ENCODE measurements at regions not wholly inside any gene's neighbourhood (a gene's known extent, or its start where the extent isn't known, plus 50 kb on each side); places are given as distances from the start of the nearest gene placed in this dataset.
"Not testable (repeated sequence)": the region's sequence is repeated elsewhere in the genome, so short reads cannot be mapped to it uniquely, and the experiment has no call there.

GRCh38 chr4:169921732-169922131, 104.5 kb downstream of the MFAP3L start:
- no peaks in the 10 kb centered on the region; the same call in 1 of the 2 replicates for H3K27me3 ChIP-seq (replicated peaks; ENCODE audit: control insufficient read depth, insufficient read depth, low read length)
- H3K4me3 ChIP-seq (ENCODE audit: low read depth, low read length), result no peak overlapping the region
- TF ChIP-seq CTCF (IDR thresholded peaks at IDR 0.05; ENCODE audit: insufficient read depth in 1 of 2, low read depth in 1 of 2, low read length in 1 of 2, severe bottlenecking in 1 of 2, unreplicated experiment in 1 of 2), result no peak
- no peak overlapping the region for H3K4me3 Mint-ChIP-seq (ENCODE audit: unreplicated experiment)
- no peaks in the 10 kb centered on the region for H3K4me1 Mint-ChIP-seq (ENCODE audit: low read depth, unreplicated experiment)
- no peaks in the 10 kb centered on the region for H3K36me3 Mint-ChIP-seq (ENCODE audit: insufficient read depth, unreplicated experiment)
- no peaks in the 10 kb centered on the region for H3K4me1 ChIP-seq
- no peak overlapping the region for H3K27ac Mint-ChIP-seq (ENCODE audit: unreplicated experiment)
- intact Hi-C loops (cut with micrococcal nuclease; ENCODE audit: unreplicated experiment), result no loop called here
- POLR2A ChIA-PET, result no interaction called here
- H3K9me3 Mint-ChIP-seq (ENCODE audit: unreplicated experiment), result peaks cover 7% of the 10 kb centered on the region
- no peaks in the 10 kb centered on the region for H3K9me3 ChIP-seq
- CTCF ChIA-PET, result interaction anchor here (0.6 kb wide), 1 partner anchor 109 kb away, joined by 3 read pairs; no protein-coding TSS in a partner anchor
- no peaks in the 10 kb centered on the region for H3K36me3 ChIP-seq (ENCODE audit: control insufficient read depth, insufficient read depth, low read length)
- peaks cover 2% of the 10 kb centered on the region for H3K27me3 Mint-ChIP-seq (ENCODE audit: insufficient read depth, unreplicated experiment)
- no TSS peak for BruUV-seq (replicated peaks)
- no peak for DNase-seq

- no peak overlapping the region for H3K27ac Mint-ChIP-seq (ENCODE audit: unreplicated experiment)
- TF ChIP-seq CTCF (IDR thresholded peaks at IDR 0.05; ENCODE audit: insufficient read depth in 1 of 2, low read depth in 1 of 2, low read length in 1 of 2, severe bottlenecking in 1 of 2, unreplicated experiment in 1 of 2), result no peak
- no peak for DNase-seq
- Histone ChIP-seq H3K9me3 (no peaks in the 10 kb centered on the region), H3K36me3 (ENCODE audit: control insufficient read depth, insufficient read depth, low read length) (no peaks in the 10 kb centered on the region), H3K4me3 (ENCODE audit: low read depth, low read length) (no peak overlapping the region), H3K4me1 (no peaks in the 10 kb centered on the region), H3K27me3 (replicated peaks; ENCODE audit: control insufficient read depth, insufficient read depth, low read length) (no peaks in the 10 kb centered on the region; the same call in 1 of the 2 replicates)
- no peaks in the 10 kb centered on the region for H3K4me1 Mint-ChIP-seq (ENCODE audit: low read depth, unreplicated experiment)
- peaks cover 10% of the 10 kb centered on the region for H3K9me3 Mint-ChIP-seq (ENCODE audit: unreplicated experiment)
- H3K27me3 Mint-ChIP-seq (ENCODE audit: insufficient read depth, unreplicated experiment), result peaks cover 2% of the 10 kb centered on the region
- H3K36me3 Mint-ChIP-seq (ENCODE audit: insufficient read depth, unreplicated experiment), result no peaks in the 10 kb centered on the region
- intact Hi-C loops (cut with micrococcal nuclease; ENCODE audit: unreplicated experiment), result no loop called here
- no peak overlapping the region for H3K4me3 Mint-ChIP-seq (ENCODE audit: unreplicated experiment)
- ChIA-PET POLR2A (no interaction called here), CTCF (interaction anchor here (0.6 kb wide), 1 partner anchor 108 kb away, joined by 3 read pairs; no protein-coding TSS in a partner anchor)
- BruUV-seq (replicated peaks), result no TSS peak
These were observed 105.0 kb downstream of the MFAP3L start for GRCh38 chr4:169921237-169921636.

DNA sequence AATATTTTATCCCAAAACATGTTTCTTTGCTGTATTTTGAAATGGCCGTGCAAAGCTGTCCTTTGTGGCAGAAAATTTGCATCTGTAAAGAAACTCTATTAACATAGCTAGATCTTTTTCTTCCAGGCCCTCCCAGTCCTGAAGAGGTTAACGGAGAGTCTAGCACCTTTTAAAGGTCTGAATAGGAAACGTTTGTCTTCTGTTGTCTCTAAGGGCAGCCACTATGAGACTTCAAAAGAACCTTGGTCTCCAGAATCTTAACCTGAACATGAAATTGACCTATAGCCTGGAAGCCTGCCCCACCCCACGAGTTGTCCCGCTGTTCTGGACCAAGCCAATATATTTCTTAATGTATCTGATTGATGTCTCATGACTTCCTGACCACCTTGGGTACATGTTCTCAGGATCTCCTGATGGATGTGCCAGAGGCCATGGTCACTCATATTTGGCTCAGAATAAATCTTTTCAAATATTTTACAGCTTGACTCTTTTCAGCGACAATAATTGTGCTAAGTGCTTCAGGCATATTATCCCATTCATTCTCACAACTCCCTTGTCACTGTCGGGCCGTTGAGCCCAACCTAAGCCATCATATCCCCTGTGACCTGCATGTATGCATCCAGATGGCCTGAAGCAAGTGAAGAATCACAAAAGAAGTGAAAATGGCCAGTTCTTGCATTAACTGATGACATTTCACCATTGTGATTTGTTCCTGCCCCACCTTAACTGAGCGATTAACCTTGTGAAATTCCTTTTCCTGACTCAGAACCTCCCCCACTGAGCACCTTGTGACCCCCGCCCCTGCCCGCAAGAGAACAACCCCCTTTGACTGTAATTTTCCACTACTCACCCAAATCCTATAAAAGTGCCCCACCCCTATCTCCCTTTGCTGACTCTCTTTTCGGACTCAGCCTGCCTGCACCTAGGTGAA, 106.7 kb downstream of the MFAP3L start:
- H3K36me3 Mint-ChIP-seq (ENCODE audit: insufficient read depth, unreplicated experiment); H3K9me3 ChIP-seq; H3K27me3 Mint-ChIP-seq (ENCODE audit: insufficient read depth, unreplicated experiment); H3K4me3 ChIP-seq (ENCODE audit: low read depth, low read length); POLR2A ChIA-PET; H3K27ac Mint-ChIP-seq (ENCODE audit: unreplicated experiment); BruUV-seq (replicated peaks); intact Hi-C loops (cut with micrococcal nuclease; ENCODE audit: unreplicated experiment); H3K9me3 Mint-ChIP-seq (ENCODE audit: unreplicated experiment); H3K4me1 Mint-ChIP-seq (ENCODE audit: low read depth, unreplicated experiment); H3K36me3 ChIP-seq (ENCODE audit: control insufficient read depth, insufficient read depth, low read length); DNase-seq; CTCF ChIA-PET; H3K27me3 ChIP-seq (replicated peaks; ENCODE audit: control insufficient read depth, insufficient read depth, low read length); H3K4me1 ChIP-seq; H3K4me3 Mint-ChIP-seq (ENCODE audit: unreplicated experiment): not testable (repeated sequence)

Measured in Caco-2 (cell line).